Aorta (tissue), 5 donors: ENCODE measurements at regions not wholly inside any gene's neighbourhood (a gene's known extent, or its start where the extent isn't known, plus 50 kb on each side); places are given as distances from the start of the nearest gene placed in this dataset.

ENCODE experiments used
- ATAC-seq: fragments of 200-7000 bp; cut with Tn5 transposase; one replicate; pipeline ENCODE4 v1.9.1; 2022; ENCODE audit warnings: moderate library complexity; ENCODE audit not compliant: low FRiP score
- DNase-seq, 2 donors: peaks; one replicate each; pipeline ENCODE4 v3.0.0-alpha.2; 2020
- H3K27ac ChIP-seq, 2 donors: one replicate each; pipeline ENCODE4 v1.5.1; 2013; ENCODE audit warnings: low read length in 2 of 2, mild to moderate bottlenecking in 2 of 2, moderate library complexity in 2 of 2, control low read depth in 1 of 2, inconsistent platforms in 1 of 2, low read depth in 1 of 2
- H3K27me3 ChIP-seq, 2 donors: one replicate each; pipeline ENCODE4 v1.6.1; 2013; ENCODE audit warnings: control low read depth in 1 of 2, low read length in 1 of 2, mild to moderate bottlenecking in 1 of 2, moderate library complexity in 1 of 2; ENCODE audit not compliant: insufficient read depth in 2 of 2, control insufficient read depth in 1 of 2
- H3K36me3 ChIP-seq, 2 donors: one replicate each; pipeline ENCODE4 v1.6.1; 2013; ENCODE audit warnings: control low read depth in 1 of 2, low read length in 1 of 2, mild to moderate bottlenecking in 1 of 2; ENCODE audit not compliant: insufficient read depth in 2 of 2, control insufficient read depth in 1 of 2
- H3K4me1 ChIP-seq, 2 donors: one replicate each; pipeline ENCODE4 v1.6.1; 2013; ENCODE audit warnings: low read length in 2 of 2, control low read depth in 1 of 2, mild to moderate bottlenecking in 1 of 2, moderate library complexity in 1 of 2; ENCODE audit not compliant: insufficient read depth in 2 of 2, control insufficient read depth in 1 of 2
- H3K4me3 ChIP-seq, 2 donors: one replicate each; pipeline ENCODE4 v1.5.1; 2013; ENCODE audit warnings: low read length in 2 of 2, control low read depth in 1 of 2, mild to moderate bottlenecking in 1 of 2
- H3K9me3 ChIP-seq: one replicate; pipeline ENCODE4 v1.6.1; 2013; ENCODE audit warnings: mild to moderate bottlenecking, low read length; ENCODE audit not compliant: control insufficient read depth
- WGBS, 2 donors: extraction: QIAGEN DNeasy Blood & Tissue Kit; methylation state at CpG; one replicate each; pipeline ENCODE4 v1.1.7; 2013; 5-methylcytosine and 5-hydroxymethylcytosine counted together
- intact Hi-C, 2 donors: fragments of 100-400 bp; cut with DNase I; formaldehyde crosslinking; loops; one replicate each; pipeline versions ENCODE4 v1.14.2 to v1.15.0; 2022
- donor health status: healthy with polysubstance abuse.
- donor health status: Bipolar disorder and iron deficiency.
- donor health status: DM: no; HTN: no; CAD: no.
- donor health status: DM: no; HTN: no; CAD: no.
- donor health status: DM: yes; HTN: yes; CAD: no.

GRCh38 chr10:85048644-85049043 is 720.3 kb downstream of the CCSER2 start:
- no peak overlapping the region for H3K27ac ChIP-seq
- DNase-seq (no peak), ATAC-seq (no peak)
- intact Hi-C loops = no loop called here
- 58 to 59% methylated on average over 2 of the region's 2 CpGs for WGBS, 2 donors
- no peak overlapping the region for H3K4me3 ChIP-seq
- no peaks in the 10 kb centered on the region for H3K36me3 ChIP-seq
- no peaks in the 10 kb centered on the region for H3K27me3 ChIP-seq
- no peaks in the 10 kb centered on the region for H3K4me1 ChIP-seq
- no peaks in the 10 kb centered on the region for H3K9me3 ChIP-seq

GRCh38 chr10:85060944-85061343 is 732.6 kb downstream of the CCSER2 start:
- Histone ChIP-seq H3K36me3 (no peaks in the 10 kb centered on the region), H3K27me3 (no peaks in the 10 kb centered on the region), H3K27ac (no peak overlapping the region), H3K4me1 (no peaks in the 10 kb centered on the region), H3K4me3 (no peak overlapping the region), H3K9me3 (no peaks in the 10 kb centered on the region)
- 48% methylated on average over 2 of the region's 2 CpGs for WGBS, 2 donors
- no peak for ATAC-seq
- intact Hi-C loops = no loop called here
- DNase-seq = no peak

DNA sequence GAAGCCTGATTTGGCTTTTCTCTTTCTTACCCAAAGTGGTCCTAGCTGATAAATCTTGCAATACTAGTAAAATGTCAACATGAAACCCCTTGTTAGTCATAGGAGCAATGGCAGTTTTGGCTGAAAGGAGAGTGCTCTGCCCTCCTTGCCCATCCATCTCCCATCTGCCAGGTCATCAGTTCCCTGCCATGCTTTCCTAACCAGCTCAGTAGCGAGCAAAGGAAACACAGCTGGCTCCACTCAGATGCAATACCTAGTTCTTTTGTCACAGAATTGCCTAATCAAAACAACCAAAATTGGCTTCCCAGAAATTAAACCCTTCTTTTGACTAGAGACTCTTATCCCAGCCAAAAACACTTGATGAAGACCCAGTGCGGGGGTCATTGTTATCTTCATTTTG is 733.0 kb downstream of the CCSER2 start:
- no peaks in the 10 kb centered on the region for H3K4me1 ChIP-seq
- intact Hi-C loops = no loop called here
- H3K4me3 ChIP-seq = no peak overlapping the region
- ATAC-seq = no peak
- no peak for DNase-seq
- H3K36me3 ChIP-seq = no peaks in the 10 kb centered on the region
- WGBS, 2 donors = 56 to 74% methylated on average over 2 of the region's 2 CpGs
- no peaks in the 10 kb centered on the region for H3K9me3 ChIP-seq
- no peaks in the 10 kb centered on the region for H3K27me3 ChIP-seq
- H3K27ac ChIP-seq = no peak overlapping the region

DNA sequence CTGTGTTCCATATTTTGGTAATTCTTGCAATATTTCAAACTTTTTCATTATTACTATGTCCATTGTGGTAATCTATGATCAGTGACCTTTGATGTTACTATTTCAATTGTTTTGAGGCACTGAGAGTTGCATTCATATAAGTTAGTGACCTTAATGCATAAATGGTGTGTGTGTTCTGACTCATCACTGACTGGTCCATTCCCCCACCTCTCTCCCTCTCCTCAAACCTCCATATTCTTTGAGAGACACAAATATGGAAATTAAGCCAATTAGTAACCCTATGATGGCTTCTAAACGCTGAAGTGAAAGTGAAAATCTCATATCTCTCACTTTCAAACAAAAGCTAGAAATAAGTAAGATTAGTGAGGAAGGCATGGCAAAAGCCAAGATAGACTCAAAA is 739.6 kb downstream of the CCSER2 start:
- H3K36me3 ChIP-seq = no peaks in the 10 kb centered on the region
- no peaks in the 10 kb centered on the region for H3K4me1 ChIP-seq
- intact Hi-C loops = no loop called here
- ATAC-seq (no peak), DNase-seq (no peak)
- no peaks in the 10 kb centered on the region for H3K9me3 ChIP-seq
- H3K4me3 ChIP-seq = no peak overlapping the region
- H3K27ac ChIP-seq = no peak overlapping the region
- H3K27me3 ChIP-seq = no peaks in the 10 kb centered on the region
- WGBS, 2 donors = 73 to 80% methylated on average over 1 of the region's 1 CpG

- Histone ChIP-seq H3K27ac (no peak overlapping the region), H3K9me3 (peaks cover 1% of the 10 kb centered on the region), H3K4me1 (no peaks in the 10 kb centered on the region), H3K27me3 (no peaks in the 10 kb centered on the region), H3K36me3 (no peaks in the 10 kb centered on the region), H3K4me3 (no peak overlapping the region)
- DNase-seq = no peak
- intact Hi-C loops = no loop called here
- ATAC-seq = no peak
- 77 to 84% methylated on average over 2 of the region's 2 CpGs for WGBS, 2 donors
Measured at GRCh38 chr10:85080934-85081333, 752.5 kb downstream of the CCSER2 start.

GRCh38 chr10:85098835-85099521 is 770.6 kb downstream of the CCSER2 start:
- no peak overlapping the region for H3K27ac ChIP-seq
- no peak for ATAC-seq
- intact Hi-C loops = no loop called here
- H3K4me3 ChIP-seq = no peak overlapping the region
- no peaks in the 10 kb centered on the region for H3K9me3 ChIP-seq
- 64 to 74% methylated on average over 3 of the region's 3 CpGs for WGBS, 2 donors
- no peak for DNase-seq
- H3K27me3 ChIP-seq = no peaks in the 10 kb centered on the region
- H3K36me3 ChIP-seq = no peaks in the 10 kb centered on the region
- H3K4me1 ChIP-seq = no peaks in the 10 kb centered on the region

GRCh38 chr10:85100495-85100894 is 772.1 kb downstream of the CCSER2 start:
- no peak for ATAC-seq
- intact Hi-C loops = no loop called here
- H3K27ac ChIP-seq = no peak overlapping the region
- DNase-seq = no peak
- H3K9me3 ChIP-seq = no peaks in the 10 kb centered on the region
- no peaks in the 10 kb centered on the region for H3K4me1 ChIP-seq
- no peak overlapping the region for H3K4me3 ChIP-seq
- H3K27me3 ChIP-seq = no peaks in the 10 kb centered on the region
- no peaks in the 10 kb centered on the region for H3K36me3 ChIP-seq

- no peaks in the 10 kb centered on the region for H3K4me1 ChIP-seq
- ATAC-seq (no peak), DNase-seq (no peak)
- no peak overlapping the region for H3K27ac ChIP-seq
- no peaks in the 10 kb centered on the region for H3K36me3 ChIP-seq
- intact Hi-C loops = no loop called here
- no peak overlapping the region for H3K4me3 ChIP-seq
- 51 to 53% methylated on average over 4 of the region's 4 CpGs for WGBS, 2 donors
- H3K9me3 ChIP-seq = no peaks in the 10 kb centered on the region
- no peaks in the 10 kb centered on the region for H3K27me3 ChIP-seq
Measured at GRCh38 chr10:85105614-85106255, 777.3 kb downstream of the CCSER2 start.

DNA sequence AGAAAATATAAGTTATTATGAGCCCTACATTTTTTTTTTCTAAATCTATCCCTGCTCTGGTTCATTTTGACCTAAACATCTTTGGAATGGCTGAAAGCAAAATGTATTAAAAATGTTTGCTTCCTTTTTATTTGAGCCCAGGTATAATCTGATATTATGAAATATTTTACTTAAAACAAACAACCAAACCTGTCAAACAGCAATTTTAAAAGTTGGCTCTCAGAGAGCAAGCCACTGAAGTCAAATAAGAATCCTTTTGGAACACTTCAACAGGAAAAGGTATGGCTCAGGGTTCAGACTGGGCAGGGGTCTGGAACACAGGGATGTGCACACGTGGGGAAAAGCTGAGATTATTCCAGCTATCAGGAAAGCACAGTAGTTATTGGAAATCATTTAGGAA is 782.9 kb downstream of the CCSER2 start:
- Histone ChIP-seq H3K9me3 (no peaks in the 10 kb centered on the region), H3K27ac (no peak overlapping the region), H3K36me3 (no peaks in the 10 kb centered on the region), H3K4me1 (no peaks in the 10 kb centered on the region), H3K4me3 (no peak overlapping the region), H3K27me3 (no peaks in the 10 kb centered on the region)
- DNase-seq = no peak
- WGBS, 2 donors = 52 to 53% methylated on average over 1 of the region's 1 CpG
- ATAC-seq = no peak
- intact Hi-C loops = no loop called here
